Renal pelvis (tissue), 1 donor: ENCODE measurements at regions not wholly inside any gene's neighbourhood (a gene's known extent, or its start where the extent isn't known, plus 50 kb on each side); places are given as distances from the start of the nearest gene placed in this dataset.

Source experiments
- DNase-seq: peaks from one replicate; pipeline ENCODE4 v3.0.0-alpha.2; 2013

GRCh38 chr4:128388352-128388630 lies 100.7 kb upstream of the PGRMC2 start:
- DNase-seq, result no peak

- DNase-seq, result no peak
These were observed 100.2 kb upstream of the PGRMC2 start for GRCh38 chr4:128387600-128388351.

DNA sequence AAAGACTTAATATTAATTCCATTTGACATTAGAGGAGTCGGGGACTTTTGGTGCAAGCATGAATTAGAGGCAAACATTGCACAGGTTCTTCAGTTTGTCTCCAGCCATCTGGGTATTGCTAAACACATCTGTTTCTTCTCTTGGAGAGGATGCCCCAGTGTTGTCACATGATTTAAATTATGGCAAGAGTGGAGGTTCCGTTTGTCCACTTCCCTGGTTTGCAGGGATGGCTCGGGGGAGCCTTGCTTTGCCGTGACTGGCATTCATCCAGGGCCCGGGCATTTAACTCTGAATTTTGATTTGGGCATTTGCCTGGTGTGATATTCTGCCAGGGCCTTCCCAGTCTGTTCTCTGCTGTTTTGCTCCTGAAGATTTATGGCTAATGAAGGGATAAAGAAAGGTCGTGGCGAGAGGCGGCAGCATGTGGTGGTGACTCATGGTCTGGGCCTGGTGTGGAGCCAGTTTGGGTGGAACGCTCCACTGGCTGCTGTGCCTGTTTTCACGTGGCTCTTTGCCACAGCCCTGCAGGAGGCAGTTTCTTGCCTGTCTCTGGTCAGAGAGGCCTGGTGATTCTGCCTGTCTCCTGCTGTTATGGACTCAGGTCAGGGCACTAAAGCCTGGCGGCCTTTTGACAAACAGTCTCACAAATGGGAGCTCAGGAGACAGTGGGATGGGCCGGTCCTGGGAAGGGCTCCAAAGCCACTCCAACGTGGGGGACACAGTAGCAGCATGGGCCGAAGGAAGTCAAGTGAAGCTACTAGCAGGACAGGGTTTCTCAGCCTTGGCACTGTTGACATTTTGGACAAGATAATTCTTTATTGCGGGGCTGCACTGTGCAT lies 99.4 kb upstream of the PGRMC2 start:
- DNase-seq, result peak; percentile 21

- peak; percentile 74 for DNase-seq
These were observed 98.2 kb upstream of the PGRMC2 start for GRCh38 chr4:128385683-128386304.

DNA sequence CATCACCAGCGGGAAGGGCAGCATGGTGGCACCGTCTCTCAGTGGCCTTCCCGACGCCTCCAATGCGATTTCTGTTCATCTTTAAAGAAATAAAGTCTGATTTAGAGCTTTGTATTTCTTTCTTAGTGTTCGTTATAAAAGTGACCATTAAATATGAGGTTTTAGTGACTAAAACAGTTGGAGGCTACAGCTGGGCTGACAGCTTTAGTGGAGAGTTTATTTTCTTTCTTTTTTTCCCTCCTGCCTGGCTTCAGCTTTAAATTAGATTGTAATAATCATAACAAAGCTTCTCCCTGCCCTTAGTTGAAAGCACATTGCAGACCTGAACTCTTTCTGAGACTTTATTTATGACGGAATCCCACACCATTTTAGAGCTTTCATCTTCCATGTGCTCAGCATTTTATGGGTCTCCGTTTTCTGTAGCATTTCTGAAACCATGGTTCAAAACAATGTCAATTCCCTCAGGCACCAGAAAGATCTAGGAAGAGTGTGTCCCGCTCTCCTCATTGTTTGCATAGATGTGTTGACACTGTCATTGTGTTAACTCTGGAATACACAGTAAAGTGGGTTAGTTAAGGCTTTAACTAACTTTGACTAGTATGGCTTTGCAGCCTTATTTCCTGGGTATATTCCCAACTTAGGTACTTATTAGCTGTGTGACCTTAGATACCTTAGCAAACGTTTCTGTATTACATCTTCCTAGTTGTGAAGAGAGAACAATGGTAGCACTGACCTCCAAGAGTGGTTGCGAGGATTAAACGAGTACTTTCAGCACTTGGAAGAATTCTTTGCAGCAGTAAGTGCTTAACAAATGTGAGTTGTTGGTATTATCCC lies 97.4 kb upstream of the PGRMC2 start:
- DNase-seq, result peak; percentile 55

DNA sequence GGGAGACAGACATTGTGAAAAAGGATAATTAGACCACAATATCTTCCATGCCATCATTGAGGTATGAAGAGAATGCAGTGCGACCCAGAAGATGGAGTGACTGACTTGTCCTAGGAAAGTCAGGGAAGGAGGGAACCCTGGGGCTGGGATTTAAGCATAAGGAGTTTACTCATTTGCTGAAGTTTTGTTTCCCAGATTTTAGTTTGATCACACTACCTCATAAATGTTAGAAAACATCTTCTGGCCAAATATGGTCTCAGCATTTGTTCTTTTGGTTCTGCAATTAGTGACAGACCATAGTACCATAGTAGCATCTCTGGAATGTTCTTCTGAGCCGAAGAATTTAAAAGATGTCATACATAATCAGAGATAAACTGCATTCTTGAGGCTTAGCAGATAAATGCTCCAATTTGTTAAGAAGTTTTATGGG lies 96.5 kb upstream of the PGRMC2 start:
- DNase-seq, result no peak

GRCh38 chr4:128381748-128382559 lies 94.3 kb upstream of the PGRMC2 start:
- no peak for DNase-seq

GRCh38 chr4:128380306-128380705 lies 92.7 kb upstream of the PGRMC2 start:
- DNase-seq, result no peak

DNA sequence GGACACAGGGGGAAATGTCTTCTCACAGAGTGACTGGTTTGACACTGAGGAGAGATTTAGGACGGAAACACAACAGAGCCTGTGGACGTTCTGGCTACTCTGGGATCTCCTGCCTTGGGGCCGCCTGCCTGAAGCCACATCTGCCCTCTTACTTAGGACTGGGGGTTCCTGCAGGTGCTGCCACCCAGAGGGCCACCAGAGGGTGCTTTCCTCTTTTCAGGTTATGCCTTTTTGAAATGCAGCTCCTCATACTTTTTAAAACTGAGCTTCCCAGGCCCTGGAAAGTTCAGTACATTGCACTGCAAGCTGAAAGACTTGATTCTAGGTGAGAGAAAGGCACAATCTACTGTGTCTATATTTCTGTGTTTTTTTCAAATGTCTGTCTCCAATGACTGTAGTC lies 92.2 kb upstream of the PGRMC2 start:
- DNase-seq, result no peak

- DNase-seq, result no peak
These were observed 91.1 kb upstream of the PGRMC2 start for GRCh38 chr4:128378668-128379067.

DNA sequence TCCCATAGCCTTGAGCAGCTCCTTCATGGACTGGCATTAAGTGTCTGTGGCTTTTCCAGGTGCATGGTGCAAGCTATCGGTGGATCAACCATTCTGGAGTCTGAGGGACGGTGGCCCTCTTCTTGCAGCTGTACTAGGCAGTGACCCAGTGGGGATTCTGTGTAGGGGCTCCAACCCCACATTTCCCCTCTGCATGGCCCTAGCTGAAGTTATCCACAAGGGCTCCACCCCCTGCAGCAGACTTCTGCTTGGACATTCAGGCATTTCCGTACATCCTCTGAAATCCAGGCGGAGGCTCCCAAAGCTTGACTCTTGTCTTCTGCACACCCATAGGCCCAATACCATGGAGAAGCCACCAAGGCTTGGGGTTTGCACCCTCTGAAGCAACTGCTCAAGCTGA lies 89.3 kb upstream of the PGRMC2 start:
- DNase-seq, result no peak

GRCh38 chr4:128376303-128376702 lies 88.7 kb upstream of the PGRMC2 start:
- no peak for DNase-seq

DNA sequence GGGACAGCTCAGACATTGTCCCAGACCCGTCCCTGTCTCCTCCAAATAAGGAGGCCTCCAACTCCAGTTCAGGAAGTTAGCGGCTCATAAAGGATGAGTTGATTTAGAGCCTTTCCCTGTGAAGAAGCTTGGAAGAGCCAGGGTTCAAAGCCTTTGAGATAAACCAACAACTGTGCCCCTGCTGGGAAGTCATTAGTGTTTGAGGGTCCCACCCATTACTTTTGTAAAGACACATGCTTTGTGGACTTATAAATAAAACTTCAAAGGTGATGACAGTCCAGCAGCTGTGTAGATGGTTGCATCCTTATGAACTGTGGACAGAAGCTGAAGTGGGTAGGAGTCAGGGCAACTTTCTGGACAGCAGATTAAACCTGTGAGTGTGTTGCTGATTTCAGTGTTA lies 86.0 kb upstream of the PGRMC2 start:
- no peak for DNase-seq

GRCh38 chr4:128371876-128372275 lies 84.3 kb upstream of the PGRMC2 start:
- no peak for DNase-seq

DNA sequence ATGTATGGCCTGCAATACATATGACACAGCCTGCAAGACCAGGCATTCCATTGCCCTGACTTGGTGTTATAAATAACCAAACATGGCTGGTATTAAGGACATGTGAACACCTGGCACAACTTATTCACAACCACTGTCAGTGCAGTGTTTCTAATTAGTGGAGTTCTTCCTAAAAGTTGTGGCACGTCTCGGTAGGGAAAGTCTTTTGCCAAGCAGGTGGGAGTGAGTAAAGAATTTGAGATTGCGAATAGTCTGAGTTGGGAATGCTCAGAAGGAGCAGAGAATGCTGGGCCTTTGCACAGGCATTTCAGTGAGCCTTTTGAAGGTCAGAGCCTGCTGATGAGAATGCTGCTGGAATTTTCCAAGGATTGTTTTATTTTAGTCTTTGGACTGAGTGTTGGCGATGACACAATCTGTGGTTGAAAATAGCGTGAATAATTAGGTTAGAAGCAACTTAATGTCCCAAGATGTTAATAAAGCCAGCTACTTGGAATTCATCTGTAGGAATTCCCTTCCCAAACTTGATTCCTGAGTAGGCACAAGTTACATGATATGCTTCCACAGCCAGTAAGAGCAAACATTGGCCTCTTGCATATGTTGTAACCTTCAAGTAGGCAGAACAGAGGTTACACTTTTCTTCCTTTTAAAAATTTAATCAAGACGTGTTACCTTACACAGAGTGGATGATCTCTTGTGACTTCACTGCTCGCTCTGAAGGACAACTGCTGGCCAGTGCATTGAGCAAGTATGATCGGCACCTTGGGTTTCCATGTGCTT lies 83.6 kb upstream of the PGRMC2 start:
- no peak for DNase-seq

DNA sequence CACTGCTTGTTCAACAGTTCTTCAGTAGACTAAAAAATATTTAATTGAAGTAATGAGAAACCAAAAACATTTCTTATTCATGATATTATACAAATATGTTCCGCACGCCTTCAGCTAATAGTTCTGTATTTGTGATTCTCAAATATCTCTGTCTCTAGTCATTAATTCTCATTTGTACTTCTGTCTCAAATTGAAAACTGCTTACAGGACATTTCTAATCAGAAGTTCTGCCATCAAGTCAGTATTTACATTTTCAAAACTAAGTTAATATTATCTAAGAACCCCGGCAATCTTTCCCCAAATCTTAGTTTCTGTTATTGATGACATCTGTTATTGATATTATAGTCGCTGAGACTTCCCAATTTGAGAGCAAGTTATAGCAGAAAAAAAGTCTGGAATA lies 78.6 kb upstream of the PGRMC2 start:
- DNase-seq, result no peak

DNA sequence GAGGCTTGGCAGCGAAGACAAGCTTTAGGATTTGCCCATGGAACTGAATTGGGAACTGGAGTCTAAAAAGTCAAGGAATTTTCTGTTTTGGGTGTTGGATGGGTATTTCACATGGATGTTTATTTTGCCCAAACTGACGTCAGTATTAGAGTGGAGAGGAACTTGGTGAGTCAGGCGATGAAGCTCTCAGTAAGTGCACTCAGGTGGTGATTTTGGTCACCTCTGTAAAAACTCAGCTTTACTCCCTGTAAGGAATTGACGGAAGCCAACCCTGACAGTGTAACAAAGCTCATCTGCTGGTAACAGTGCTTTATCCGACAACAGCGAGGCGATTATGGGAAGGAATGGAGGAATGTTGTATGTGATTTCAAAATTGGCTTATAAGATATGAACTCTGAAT lies 77.0 kb upstream of the PGRMC2 start:
- no peak for DNase-seq

GRCh38 chr4:128363966-128364365 lies 76.4 kb upstream of the PGRMC2 start:
- DNase-seq, result no peak

GRCh38 chr4:128362760-128363159 lies 75.1 kb upstream of the PGRMC2 start:
- no peak for DNase-seq

DNA sequence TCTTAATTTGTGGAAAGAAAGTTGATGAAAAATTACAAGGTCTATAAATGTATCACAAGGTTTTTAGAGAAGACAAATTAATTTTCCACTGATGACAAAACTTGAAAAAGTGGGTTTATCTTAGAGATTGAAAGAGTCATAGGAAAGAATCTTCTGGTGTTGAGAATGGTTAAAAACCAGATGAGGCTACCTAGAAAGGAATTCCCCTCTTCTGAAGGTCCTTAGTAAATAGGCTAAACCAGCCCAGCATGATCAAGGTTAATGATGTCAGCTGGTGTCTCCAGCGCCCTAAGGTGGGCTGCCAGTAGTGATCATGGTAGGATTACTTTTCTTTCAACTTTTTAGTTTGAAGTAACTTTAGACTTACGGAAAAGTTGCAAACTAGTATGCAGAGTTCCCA lies 71.8 kb upstream of the PGRMC2 start:
- DNase-seq, result no peak

- no peak for DNase-seq
These were observed 71.3 kb upstream of the PGRMC2 start for GRCh38 chr4:128358913-128359279.
